HG03469 (cell line): ENCODE measurements at regions not wholly inside any gene's neighbourhood (a gene's known extent, or its start where the extent isn't known, plus 50 kb on each side); places are given as distances from the start of the nearest gene placed in this dataset.
A peak's percentile ranks its signal among the peaks of the same experiment; 100 is the strongest.

Experiments used
- ATAC-seq: cut with Tn5 transposase; IDR thresholded peaks from one replicate; pipeline ENCODE4 v1.9.1; 2021; ENCODE audit warnings: mild to moderate bottlenecking, moderate library complexity, moderate number of reproducible peaks; ENCODE audit not compliant: unreplicated experiment

DNA sequence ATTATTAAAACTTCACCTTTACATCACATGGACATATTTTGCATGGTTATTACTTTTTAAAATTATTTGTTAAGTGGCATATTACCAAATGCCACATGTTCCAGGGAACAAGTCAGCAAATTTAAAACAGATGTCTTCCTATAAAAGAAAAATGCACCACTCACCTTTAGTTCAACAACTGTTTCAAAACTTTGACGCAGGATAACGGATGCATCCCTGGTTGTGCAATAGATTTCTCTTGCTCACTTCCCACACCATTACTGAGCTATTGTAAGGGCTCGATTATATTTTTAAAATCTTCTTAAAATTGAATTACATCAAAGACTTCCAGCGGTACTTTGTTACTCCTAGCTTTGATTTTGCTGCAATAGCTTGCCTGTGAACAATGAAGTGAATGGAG, 93.0 kb upstream of the ARHGAP24 start:
- ATAC-seq = no peak

DNA sequence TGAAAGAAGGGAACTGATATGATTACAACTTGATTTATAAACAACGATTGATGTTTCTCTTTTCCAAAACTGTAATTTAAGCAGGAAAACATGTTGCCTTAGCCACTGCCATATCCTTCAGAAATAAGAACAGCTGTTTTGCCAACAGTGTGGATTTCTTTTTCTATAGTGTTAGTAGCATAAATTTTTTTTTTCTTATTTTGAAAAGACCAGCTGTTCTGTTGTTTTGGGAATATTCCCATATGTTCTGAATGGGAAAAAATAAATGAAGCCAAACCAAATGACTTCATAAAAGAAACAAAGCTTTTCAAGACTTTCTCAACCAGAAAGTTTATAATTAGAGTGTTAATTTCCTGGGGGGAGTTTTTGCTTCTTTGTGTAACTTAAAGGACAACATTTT, 83.9 kb upstream of the ARHGAP24 start:
- ATAC-seq = no peak

DNA sequence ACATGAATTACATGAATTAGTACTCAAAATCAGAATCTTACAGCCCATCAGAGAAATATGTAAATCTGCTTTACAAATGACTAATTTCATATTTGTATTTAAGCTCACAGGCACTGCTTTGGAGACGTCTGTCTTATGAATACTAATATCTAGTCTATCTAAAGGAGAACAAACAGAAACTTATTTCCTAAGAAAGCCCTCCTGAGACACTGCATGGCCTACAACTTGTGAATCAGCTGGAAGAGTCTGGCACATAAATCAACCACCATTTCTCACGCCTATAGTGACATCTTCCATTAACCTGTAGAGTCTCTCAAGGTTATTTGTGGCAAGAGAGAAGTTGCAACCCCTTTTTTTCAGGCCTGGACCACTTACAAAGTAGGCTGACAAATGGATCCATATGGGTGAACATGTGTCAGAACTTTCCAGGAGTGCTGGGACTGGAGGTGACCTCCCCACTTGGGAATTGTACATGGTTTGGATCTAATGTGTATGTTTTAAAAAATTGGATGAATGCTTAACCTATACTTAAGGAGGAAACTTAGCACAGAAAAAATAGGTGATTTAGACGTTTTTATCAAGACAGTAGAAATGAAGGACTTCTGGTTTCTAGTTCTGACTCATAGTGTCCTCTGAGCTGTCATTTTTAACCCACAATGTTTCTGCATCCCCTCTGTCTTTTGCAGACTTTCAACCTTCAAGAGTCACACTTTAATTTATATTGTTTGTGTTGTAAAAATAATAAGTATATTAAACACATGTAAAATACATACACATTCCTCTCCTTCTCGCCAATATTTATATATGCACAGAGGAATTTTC, 83.2 kb upstream of the ARHGAP24 start:
- peak; percentile 79 for ATAC-seq

DNA sequence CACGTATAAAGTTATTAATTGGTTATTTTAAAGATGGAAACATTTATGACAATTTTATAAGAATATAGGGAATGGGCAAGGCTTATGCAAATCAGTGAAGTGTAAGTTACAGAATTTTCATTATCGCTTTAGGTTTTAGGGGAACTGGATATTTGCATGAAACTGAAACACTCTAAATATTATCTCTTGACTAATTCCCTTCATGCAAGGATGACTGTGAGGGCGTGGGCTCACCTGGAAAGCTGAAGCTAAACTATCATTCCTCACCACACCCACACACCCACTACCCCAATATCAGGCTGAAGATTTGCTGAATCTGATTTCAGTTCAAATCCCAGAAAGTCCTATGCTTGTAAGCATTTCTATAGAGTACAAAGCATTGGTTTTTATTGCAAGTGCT, 81.7 kb upstream of the ARHGAP24 start:
- ATAC-seq = peak; percentile 38

DNA sequence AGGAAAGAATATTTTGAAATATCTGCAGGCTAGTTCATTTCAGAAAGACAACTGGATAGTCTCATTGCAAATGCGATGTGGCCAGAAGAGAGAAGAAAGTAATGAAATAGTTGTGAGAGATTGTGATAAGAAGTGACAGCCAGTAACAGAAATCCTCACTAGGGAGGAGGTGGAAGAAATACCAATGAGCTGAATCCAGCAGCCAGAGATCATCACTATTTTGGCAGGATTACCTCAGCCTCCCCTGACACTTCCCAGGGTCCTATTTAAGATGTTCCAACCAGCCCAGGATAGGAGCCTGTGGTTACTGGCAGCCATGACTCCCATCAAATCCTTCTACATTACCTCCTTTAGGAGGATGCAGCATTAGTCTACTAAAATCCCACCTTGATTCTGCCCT, 76.7 kb upstream of the ARHGAP24 start:
- ATAC-seq = no peak

DNA sequence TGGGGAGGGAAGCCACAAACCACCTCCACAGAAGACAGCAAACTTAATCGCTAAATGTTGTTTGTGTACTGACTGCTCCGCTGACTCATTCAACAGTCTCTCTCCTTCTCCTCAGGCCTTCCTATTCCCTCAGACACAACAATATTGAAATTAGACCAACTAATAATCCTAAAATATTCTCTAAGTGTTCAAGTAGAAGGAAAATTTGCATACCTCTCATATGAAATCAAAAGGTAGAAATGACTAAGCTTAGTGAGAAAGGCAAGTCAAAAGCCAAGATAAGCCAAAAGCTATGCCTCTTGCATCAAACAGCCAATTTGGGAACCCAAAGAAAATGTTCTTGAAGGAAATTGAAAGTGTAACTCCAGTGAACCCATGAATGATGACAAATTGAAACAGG, 75.7 kb upstream of the ARHGAP24 start:
- ATAC-seq = peak; percentile 91

DNA sequence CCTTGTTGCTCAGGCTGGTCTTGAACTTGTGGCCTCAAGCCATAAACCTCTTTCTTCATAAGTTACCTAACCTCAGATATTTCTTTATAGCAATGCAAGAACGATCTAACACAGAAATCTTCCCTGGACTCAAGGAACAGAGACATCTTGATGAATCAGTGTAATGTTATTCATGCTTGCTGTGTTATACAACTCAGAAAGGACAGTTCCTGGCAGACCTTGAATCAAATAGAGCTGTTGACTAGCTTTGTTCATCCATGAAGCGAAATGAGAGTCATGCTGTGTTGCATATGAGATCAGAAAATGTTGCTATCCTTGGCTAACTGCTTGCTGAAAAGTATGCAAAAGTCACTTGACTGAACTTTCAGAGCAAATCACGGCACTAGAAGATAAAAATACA, 72.6 kb upstream of the ARHGAP24 start:
- ATAC-seq = no peak

DNA sequence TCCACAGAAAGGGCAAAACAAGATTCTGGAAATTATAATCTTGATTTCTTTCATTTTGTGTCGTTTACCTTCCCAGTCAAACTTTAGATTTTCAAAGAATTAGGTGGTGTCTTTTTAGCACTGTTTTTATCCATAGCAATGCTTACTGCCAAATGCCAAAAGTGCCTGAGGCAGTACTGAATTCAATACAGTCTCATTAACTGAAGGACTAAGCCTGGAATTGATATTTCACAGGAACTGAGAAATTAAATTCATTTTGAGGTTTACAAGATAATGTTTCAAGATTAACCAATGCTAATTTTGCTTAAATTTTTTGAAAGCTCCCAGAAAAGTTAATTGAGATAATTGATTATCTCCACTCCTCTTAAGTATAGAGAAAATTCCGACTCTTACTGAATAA, 68.8 kb upstream of the ARHGAP24 start:
- no peak for ATAC-seq

DNA sequence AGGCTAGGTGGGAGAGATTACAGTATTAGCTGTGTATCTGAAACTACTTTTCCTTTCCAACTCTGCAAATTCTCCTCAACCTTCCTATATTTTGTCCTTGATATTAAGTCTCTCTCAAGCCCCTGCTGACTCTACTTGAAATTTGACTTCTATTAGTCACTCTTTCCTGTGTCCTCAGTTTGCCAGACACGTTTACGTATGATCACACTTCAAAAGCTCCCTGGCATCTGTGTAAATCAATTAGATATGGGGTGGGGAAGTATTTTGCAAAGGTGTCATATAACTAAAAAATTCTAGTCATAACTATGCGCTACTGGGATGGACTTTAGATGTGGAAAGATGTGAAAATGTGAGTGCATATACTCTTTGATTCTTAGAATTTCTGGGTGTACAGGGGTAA, 67.4 kb upstream of the ARHGAP24 start:
- ATAC-seq = no peak

DNA sequence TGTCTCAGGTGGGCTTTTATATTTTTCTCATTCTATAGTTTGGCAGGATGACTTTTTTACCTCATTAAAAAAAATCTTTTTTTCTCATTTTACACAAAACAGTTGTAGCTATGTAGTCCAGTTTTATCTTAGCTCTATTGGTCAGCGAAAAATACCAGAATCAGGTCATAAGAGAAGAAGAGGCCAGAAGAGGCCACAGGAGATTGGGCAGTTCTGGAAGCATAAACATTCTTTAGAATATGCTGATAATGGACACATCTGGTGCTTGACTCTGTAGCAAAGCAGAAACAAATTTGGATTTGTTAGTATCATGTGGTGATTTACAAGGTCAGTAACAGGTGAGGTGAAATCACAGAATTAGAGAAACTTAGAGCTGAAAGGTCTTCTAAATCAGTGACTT, 66.6 kb upstream of the ARHGAP24 start:
- no peak for ATAC-seq

DNA sequence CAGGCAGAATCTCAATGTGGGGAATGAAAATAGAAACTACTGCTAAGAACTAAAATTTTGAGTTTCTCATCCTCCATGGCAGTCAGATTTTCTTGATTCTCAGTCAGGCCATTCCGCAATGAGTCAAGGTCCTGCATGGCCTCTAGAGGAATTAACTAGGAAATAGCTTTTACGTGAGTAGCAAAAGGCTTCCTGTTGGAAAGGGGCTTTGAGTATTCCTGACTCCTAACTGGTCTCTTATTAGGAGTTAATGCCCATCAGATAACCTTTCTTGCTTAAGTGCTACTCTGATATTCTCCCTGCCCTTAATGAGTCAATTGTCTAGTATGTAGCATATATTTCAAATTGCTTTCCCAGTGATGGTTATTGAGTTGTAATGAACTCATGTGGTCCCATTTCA, 65.7 kb upstream of the ARHGAP24 start:
- no peak for ATAC-seq

DNA sequence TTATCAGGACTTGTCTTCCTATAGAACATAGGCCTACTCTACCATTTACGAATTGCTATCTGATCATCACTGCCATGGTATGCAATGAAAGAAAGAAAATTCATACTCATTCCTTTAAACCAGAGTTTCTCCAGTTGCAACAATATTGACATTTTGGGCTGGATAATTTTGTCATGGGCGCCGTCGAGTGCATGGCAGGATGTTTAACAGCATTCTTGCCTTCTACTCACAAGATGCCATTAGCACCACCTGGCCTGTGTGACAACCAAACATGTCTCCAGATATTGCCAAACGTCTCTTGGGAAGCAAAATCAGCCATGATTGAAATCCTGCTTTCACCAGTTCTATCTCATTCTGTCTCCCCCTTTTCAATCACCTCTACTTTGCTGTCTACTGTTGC, 63.6 kb upstream of the ARHGAP24 start:
- no peak for ATAC-seq

DNA sequence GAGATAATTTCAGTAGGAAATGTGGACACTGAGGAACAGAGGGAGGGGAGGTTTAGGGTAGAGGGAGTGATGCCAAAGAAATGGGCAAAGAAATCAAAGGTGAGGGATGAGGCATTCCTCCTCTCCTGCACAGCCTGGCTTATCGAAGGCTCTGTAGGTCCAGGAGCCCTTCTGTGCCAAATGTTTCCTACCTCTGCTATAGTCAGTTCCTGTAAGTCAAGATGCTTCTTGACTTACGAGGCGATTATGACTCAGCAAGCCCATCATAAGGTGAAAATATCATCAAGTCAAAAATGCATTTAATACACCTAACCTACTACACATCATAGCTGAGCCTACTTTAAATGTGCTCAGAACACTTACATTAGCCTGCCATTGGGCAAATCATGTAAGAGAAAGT, 60.0 kb upstream of the ARHGAP24 start:
- no peak for ATAC-seq

DNA sequence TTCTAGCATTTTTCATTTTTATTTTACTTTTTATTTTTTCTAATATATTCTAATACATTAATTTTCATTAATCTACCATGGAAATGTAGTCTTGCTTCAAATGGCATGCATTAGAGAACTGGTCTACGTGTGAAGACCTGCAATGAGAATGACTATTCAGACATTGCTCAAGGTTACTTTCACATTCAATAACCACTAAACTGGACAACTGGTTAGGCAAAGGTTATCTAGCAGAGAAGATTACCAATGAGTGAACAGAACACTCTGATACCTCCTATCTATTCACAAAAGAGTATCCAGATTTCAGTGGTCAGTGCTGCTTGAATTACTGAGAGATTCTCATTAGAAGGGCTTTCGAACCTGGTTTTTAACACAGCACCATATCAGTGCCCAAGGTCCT, 58.9 kb upstream of the ARHGAP24 start:
- no peak for ATAC-seq

DNA sequence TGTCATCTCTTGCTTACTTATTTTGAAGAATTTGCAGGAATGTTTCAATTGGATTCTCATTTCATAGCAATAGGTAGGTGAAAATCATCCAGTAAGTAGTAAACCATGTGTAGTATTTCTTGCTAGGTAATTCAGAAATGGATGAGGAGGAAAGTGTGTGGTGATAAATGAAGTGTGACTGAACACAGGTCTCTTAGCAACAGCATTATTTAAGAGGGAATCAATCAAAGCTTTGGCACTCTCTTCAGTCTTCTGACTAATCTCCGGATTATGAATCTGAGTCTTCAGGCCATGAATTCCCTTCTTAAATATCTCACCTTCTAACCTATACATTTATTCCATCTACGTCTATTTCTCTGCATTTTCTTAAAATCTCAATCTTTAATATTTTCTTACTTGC, 55.8 kb upstream of the ARHGAP24 start:
- ATAC-seq = no peak

DNA sequence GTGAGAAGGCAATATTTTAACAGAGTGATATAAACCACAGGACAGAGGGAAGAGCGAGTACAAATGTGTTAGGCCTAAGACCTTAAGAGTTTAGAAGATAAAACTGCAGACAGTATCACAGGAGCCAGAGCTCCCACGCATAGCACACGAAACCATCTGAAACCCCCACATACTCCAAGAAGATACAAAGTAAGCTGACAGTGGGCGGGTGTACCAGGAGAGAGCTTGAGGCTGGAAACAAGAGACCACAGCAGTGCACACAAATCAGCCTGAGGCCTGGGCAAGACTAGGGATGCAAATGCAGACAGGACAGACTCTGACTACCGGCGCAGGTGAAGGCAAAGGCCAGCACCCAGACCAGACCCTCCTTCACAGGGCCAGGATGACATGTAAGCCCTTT, 54.1 kb upstream of the ARHGAP24 start:
- ATAC-seq = no peak

DNA sequence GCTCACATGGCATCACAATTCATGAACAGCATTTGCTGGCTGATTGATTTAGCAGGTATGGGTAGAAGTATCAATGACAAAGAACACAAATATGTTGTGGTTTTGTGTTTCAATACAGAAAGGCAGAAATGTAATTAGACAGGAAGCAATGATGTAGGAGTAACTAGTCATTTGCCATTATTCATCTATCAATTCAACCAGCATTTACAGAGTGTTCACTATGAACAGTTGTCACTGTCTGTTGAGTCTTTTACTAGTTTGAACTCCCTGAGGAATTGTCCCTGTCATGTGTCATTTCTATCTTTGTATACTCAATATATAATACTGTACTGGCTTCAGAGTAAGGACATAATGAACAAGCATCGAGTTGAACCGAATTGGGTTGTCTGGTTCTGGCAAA, 51.5 kb upstream of the ARHGAP24 start:
- peak; percentile 69 for ATAC-seq
